Esophagus squamous epithelium (tissue), 5 donors: ENCODE measurements at regions not wholly inside any gene's neighbourhood (a gene's known extent, or its start where the extent isn't known, plus 50 kb on each side); places are given as distances from the start of the nearest gene placed in this dataset.

Source experiments
- DNase-seq: peaks from one replicate; lab custom pipeline; 2025; lab: John Stamatoyannopoulos, UW
- H3K27ac ChIP-seq, 4 donors: fragments of 200-600 bp; sonication (generic); one replicate each; pipeline ENCODE4 v1.5.1; 2016 to 2019; ENCODE audit warnings: mild to moderate bottlenecking in 1 of 4
- H3K27me3 ChIP-seq, 4 donors: fragments of 200-600 bp; sonication (generic); 1 replicate in 3 of 4; 2 replicates in 1 of 4; pipeline versions ENCODE4 v1.5.1 to v1.6.0; 2017 to 2021; ENCODE audit warnings: antibody characterized with exemption in 1 of 4
- H3K36me3 ChIP-seq, 3 donors: fragments of 200-600 bp; sonication (generic); one replicate each; pipeline ENCODE4 v1.5.1; 2016 to 2019
- H3K4me1 ChIP-seq, 3 donors: fragments of 200-600 bp; sonication (generic); one replicate each; pipeline ENCODE4 v1.5.1; 2017 to 2019
- H3K4me3 ChIP-seq, 4 donors: fragments of 200-600 bp; sonication (generic); 1 replicate in 3 of 4; 2 replicates in 1 of 4; pipeline ENCODE4 v1.5.1; 2016 to 2019; ENCODE audit warnings: mild to moderate bottlenecking in 2 of 4, moderate library complexity in 1 of 4
- H3K9me3 ChIP-seq, 3 donors: fragments of 200-600 bp; sonication (generic); one replicate each; pipeline ENCODE4 v1.5.1; 2016 to 2019
- POLR2A ChIP-seq, 4 donors: fragments of 450-650 bp; IDR thresholded peaks; one replicate each; pipeline ENCODE4 v1.6.1; 2017; ENCODE audit warnings: antibody characterized with exemption in 4 of 4, mild to moderate bottlenecking in 4 of 4, moderate library complexity in 3 of 4
- WGBS, 2 donors: methylation state at CpG; one replicate each; pipeline ENCODE4 v1.1.5; 2018; 5-methylcytosine and 5-hydroxymethylcytosine counted together
- intact Hi-C: fragments of 100-400 bp; cut with DNase I; formaldehyde crosslinking; loops from one replicate; pipeline ENCODE4 v1.15.0; 2022
- TF ChIP-seq, protein P1 (sequence below), 6 experiments: fragments of 450-650 bp in 4 of 6; fragments of 200-600 bp in 2 of 6; sonication (generic) in 2 of 6; IDR thresholded peaks; one replicate each; pipeline ENCODE4 v1.5.1; 2016 to 2019; ENCODE audit warnings: antibody characterized with exemption in 6 of 6, mild to moderate bottlenecking in 4 of 6, moderate library complexity in 4 of 6
- donor health status: DM: yes; HTN: yes; CAD: no.

DNA sequence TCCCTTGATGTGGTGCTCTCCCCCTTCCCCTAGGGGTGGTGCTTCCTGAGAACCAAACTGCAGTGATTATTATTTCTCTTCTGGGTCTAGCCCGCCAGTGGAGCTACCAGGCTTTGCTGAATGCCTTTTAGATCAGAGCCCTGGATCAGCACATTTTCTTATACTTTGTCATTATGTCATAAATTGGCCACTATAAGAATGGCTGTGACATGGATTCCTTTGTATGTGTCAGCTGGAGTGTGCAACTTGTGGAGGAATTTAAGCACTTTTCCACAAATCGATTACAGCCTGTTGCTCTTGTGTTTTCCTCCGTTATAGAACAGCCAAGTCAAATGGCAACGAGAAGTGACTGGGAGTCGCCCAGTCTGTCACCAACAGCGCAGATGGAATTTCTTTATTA lies 273.3 kb downstream of the DUSP10 start:
- intact Hi-C loops: no loop called here
- H3K27ac ChIP-seq: no peak overlapping the region
- H3K4me1 ChIP-seq: no peaks in the 10 kb centered on the region
- TF ChIP-seq POLR2A (IDR thresholded peaks at IDR 0.05): no peak
- WGBS, 2 donors: 84 to 85% methylated on average over 6 of the region's 6 CpGs
- no peaks in the 10 kb centered on the region for H3K9me3 ChIP-seq
- H3K27me3 ChIP-seq: no peaks in the 10 kb centered on the region
- no peak for DNase-seq
- no peak overlapping the region for H3K4me3 ChIP-seq
- no peaks in the 10 kb centered on the region for H3K36me3 ChIP-seq

- 61 to 75% methylated on average over 3 of the region's 3 CpGs for WGBS, 2 donors
- Histone ChIP-seq H3K4me3 (no peak overlapping the region), H3K36me3 (no peaks in the 10 kb centered on the region), H3K27me3 (no peaks in the 10 kb centered on the region), H3K27ac (no peak overlapping the region), H3K9me3 (no peaks in the 10 kb centered on the region), H3K4me1 (no peaks in the 10 kb centered on the region)
- intact Hi-C loops: no loop called here
- TF ChIP-seq POLR2A (IDR thresholded peaks at IDR 0.05): no peak
- TF ChIP-seq, protein P1, sequence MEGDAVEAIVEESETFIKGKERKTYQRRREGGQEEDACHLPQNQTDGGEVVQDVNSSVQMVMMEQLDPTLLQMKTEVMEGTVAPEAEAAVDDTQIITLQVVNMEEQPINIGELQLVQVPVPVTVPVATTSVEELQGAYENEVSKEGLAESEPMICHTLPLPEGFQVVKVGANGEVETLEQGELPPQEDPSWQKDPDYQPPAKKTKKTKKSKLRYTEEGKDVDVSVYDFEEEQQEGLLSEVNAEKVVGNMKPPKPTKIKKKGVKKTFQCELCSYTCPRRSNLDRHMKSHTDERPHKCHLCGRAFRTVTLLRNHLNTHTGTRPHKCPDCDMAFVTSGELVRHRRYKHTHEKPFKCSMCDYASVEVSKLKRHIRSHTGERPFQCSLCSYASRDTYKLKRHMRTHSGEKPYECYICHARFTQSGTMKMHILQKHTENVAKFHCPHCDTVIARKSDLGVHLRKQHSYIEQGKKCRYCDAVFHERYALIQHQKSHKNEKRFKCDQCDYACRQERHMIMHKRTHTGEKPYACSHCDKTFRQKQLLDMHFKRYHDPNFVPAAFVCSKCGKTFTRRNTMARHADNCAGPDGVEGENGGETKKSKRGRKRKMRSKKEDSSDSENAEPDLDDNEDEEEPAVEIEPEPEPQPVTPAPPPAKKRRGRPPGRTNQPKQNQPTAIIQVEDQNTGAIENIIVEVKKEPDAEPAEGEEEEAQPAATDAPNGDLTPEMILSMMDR (IDR thresholded peaks at IDR 0.05): no peak
- no peak for DNase-seq
Observed at GRCh38 chr1:221469476-221469875, 272.4 kb downstream of the DUSP10 start.

DNA sequence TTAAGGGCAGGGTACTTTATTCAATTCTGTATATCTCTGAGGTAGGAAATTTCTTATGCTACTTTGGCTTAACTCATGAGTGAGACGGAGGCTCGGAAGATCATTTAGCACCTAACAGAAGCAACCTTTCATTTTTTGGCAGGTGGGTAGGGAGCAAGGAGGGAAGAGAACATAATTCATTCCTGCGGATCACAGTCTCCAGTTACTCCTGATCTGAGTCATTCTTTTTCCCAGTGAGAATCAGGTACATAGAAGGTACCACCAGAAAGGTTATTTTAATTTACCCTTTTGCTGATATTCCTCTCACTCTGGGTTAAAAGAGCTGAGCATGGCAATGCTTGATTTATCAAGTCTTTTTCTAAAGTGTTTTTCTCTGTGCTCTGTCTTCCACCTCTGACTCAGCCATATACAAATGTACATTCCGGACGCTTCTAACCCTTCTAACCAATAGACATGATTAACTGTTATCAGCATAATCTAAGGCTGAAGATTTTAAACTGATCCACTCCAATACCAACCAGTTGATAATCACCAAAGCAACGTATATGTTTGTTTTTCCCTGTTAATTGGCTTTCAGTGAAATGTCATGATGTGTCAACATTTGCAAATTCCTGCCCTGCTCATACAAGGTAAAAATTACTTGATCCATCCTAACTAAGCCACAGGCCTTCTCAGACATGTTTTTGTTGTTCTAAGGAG lies 271.7 kb downstream of the DUSP10 start:
- Histone ChIP-seq H3K4me1 (no peaks in the 10 kb centered on the region), H3K36me3 (no peaks in the 10 kb centered on the region), H3K27ac (no peak overlapping the region), H3K9me3 (no peaks in the 10 kb centered on the region), H3K27me3 (no peaks in the 10 kb centered on the region), H3K4me3 (no peak overlapping the region)
- TF ChIP-seq POLR2A (IDR thresholded peaks at IDR 0.05): no peak
- TF ChIP-seq, protein P1 (IDR thresholded peaks at IDR 0.05): no peak
- 68 to 69% methylated on average over 6 of the region's 6 CpGs for WGBS, 2 donors
- no peak for DNase-seq
- intact Hi-C loops: no loop called here

DNA sequence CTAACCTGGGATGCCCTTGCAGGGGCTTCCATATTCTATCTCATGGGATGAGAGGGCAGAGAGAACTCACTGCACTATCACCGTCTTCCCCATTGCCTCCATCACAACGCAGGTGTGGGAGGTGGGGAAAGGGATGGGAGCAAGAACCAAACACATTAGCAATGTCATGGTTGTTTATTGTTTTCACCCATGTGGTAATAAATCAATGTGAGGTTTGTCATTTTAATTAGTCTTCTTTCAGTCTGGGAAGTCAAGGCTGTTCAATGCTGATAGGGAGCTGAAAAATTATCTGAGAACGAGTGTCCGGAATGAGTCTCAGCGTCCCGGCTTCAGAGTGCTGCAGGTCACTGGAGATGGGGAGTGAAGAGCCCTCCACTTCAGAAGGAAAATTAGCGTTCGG lies 268.5 kb downstream of the DUSP10 start:
- H3K4me1 ChIP-seq: peaks cover 0 to 3% (median 0%) of the 10 kb centered on the region in 3 donors
- no peak for DNase-seq
- no peaks in the 10 kb centered on the region for H3K9me3 ChIP-seq
- 59 to 63% methylated on average over 7 to 8 of the region's 8 CpGs for WGBS, 2 donors
- H3K27ac ChIP-seq: no peak overlapping the region
- H3K27me3 ChIP-seq: no peaks in the 10 kb centered on the region
- H3K4me3 ChIP-seq: no peak overlapping the region
- intact Hi-C loops: no loop called here
- no peaks in the 10 kb centered on the region for H3K36me3 ChIP-seq
- no peak for TF ChIP-seq POLR2A (IDR thresholded peaks at IDR 0.05)
- TF ChIP-seq, protein P1 (IDR thresholded peaks at IDR 0.05): no peak

GRCh38 chr1:221477252-221477651 lies 264.6 kb downstream of the DUSP10 start:
- no peak overlapping the region for H3K4me3 ChIP-seq
- no peaks in the 10 kb centered on the region for H3K27me3 ChIP-seq
- peaks cover 0 to 3% (median 0%) of the 10 kb centered on the region in 3 donors for H3K4me1 ChIP-seq
- no peaks in the 10 kb centered on the region for H3K36me3 ChIP-seq
- intact Hi-C loops: no loop called here
- TF ChIP-seq, protein P1 (IDR thresholded peaks at IDR 0.05): no peak
- no peak for TF ChIP-seq POLR2A (IDR thresholded peaks at IDR 0.05)
- H3K9me3 ChIP-seq: no peaks in the 10 kb centered on the region
- no peak overlapping the region for H3K27ac ChIP-seq
- WGBS, 2 donors: 76 to 83% methylated on average over 3 of the region's 3 CpGs
- DNase-seq: no peak
